Fibroblast of lung (primary cell): ENCODE measurements at regions not wholly inside any gene's neighbourhood (a gene's known extent, or its start where the extent isn't known, plus 50 kb on each side); places are given as distances from the start of the nearest gene placed in this dataset.

ENCODE experiments used
- EZH2 ChIP-seq: IDR thresholded peaks from 2 replicates; pipeline ENCODE4 v1.5.1; 2012; ENCODE audit warnings: low read length, control low read depth, mild to moderate bottlenecking; ENCODE audit errors: missing control alignments
- TF ChIP-seq, protein P1 (sequence below), 2 donors: IDR thresholded peaks in 1 of 2; conservative IDR thresholded peaks in 1 of 2; 1 replicate in 1 of 2; 2 replicates in 1 of 2; pipeline ENCODE4 v1.5.1; 2011 to 2012; ENCODE audit warnings: low read length in 2 of 2, control low read depth in 1 of 2, inconsistent platforms in 1 of 2, low read depth in 1 of 2, mild to moderate bottlenecking in 1 of 2

DNA sequence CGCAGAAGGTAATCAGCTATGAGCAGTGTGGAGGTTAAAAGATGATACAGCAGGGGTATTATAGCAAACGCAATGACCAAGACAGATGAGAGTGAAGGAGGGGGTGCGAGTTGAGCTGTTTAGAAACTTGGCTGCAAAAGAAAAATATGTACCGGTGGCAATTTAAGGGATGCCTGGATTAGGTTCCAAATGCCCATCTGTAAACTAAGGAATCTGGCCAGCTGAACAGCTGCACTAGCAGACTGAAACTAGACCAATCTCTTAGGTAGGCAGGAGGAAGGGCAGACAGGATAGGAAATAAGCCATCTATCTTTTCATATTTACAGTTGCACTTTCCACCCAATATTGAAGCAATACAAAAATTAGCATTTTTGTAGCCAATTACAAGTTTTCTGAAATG is 407.6 kb downstream of the HTR1B start:
- TF ChIP-seq, protein P1, sequence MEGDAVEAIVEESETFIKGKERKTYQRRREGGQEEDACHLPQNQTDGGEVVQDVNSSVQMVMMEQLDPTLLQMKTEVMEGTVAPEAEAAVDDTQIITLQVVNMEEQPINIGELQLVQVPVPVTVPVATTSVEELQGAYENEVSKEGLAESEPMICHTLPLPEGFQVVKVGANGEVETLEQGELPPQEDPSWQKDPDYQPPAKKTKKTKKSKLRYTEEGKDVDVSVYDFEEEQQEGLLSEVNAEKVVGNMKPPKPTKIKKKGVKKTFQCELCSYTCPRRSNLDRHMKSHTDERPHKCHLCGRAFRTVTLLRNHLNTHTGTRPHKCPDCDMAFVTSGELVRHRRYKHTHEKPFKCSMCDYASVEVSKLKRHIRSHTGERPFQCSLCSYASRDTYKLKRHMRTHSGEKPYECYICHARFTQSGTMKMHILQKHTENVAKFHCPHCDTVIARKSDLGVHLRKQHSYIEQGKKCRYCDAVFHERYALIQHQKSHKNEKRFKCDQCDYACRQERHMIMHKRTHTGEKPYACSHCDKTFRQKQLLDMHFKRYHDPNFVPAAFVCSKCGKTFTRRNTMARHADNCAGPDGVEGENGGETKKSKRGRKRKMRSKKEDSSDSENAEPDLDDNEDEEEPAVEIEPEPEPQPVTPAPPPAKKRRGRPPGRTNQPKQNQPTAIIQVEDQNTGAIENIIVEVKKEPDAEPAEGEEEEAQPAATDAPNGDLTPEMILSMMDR (conservative IDR thresholded peaks at IDR 0.05 in 1 of 2, IDR thresholded peaks at IDR 0.05 in 1 of 2; ENCODE audit: low read depth in 1 of 2, low read length in 2 of 2): no peak
- no peak for TF ChIP-seq EZH2
